ENCODE measurements at regions not wholly inside any gene's neighbourhood (a gene's known extent, or its start where the extent isn't known, plus 50 kb on each side); places are given as distances from the start of the nearest gene placed in this dataset.

GRCh38 chr6:6942831-6943230 is 164.9 kb upstream of the RREB1 start (continued):
- TF ChIP-seq ZNF362 (tag by site-specific recombination; IDR thresholded peaks at IDR 0.05), result no peak
- TF ChIP-seq ZNF624 (tag by site-specific recombination; IDR thresholded peaks at IDR 0.05), result no peak
- no peak for TF ChIP-seq ZNF426 (tag by site-specific recombination; IDR thresholded peaks at IDR 0.05)
- TF ChIP-seq GFI1B (tag by site-specific recombination; IDR thresholded peaks at IDR 0.05), result no peak
- TF ChIP-seq ZNF239 (tag by site-specific recombination; IDR thresholded peaks at IDR 0.05), result no peak
- TF ChIP-seq ZNF280D (tag by site-specific recombination; IDR thresholded peaks at IDR 0.05), result no peak
- TF ChIP-seq ZNF777 (tag by site-specific recombination; IDR thresholded peaks at IDR 0.05; ENCODE audit: borderline replicate concordance), result no peak
- no peak for TF ChIP-seq ZNF112 (tag by site-specific recombination; IDR thresholded peaks at IDR 0.05)
- TF ChIP-seq ZFP41 (tag by site-specific recombination; IDR thresholded peaks at IDR 0.05; ENCODE audit: borderline replicate concordance), result no peak
- TF ChIP-seq ZNF394 (tag by site-specific recombination; IDR thresholded peaks at IDR 0.05; ENCODE audit: borderline replicate concordance), result no peak

GRCh38 chr6:6943421-6943820 is 164.3 kb upstream of the RREB1 start:
- H3K4me3 ChIP-seq (ENCODE audit: low read depth, low read length), result no peak overlapping the region
- no peaks in the 10 kb centered on the region for H3K9me3 ChIP-seq (ENCODE audit: control insufficient read depth, insufficient read depth, low read depth, low read length)
- H3K27ac ChIP-seq (ENCODE audit: extremely low read depth, low read depth, low read length), result no peak overlapping the region
- ChIA-PET POLR2A (no interaction called here), CTCF (interaction anchor here (0.6 kb wide), 1 partner anchor 55 kb away, joined by 3 read pairs; no protein-coding TSS in a partner anchor)
- H3K36me3 ChIP-seq (ENCODE audit: control insufficient read depth in 2 of 2, insufficient read depth in 1 of 2, low read length in 2 of 2), result no peaks in the 10 kb centered on the region
- H3K4me1 ChIP-seq (ENCODE audit: control insufficient read depth, insufficient read depth, low read length), result no peaks in the 10 kb centered on the region
- TF ChIP-seq ZNF658 (tag by site-specific recombination; IDR thresholded peaks at IDR 0.05) (no peak), ZNF558 (tag by site-specific recombination; IDR thresholded peaks at IDR 0.05) (no peak), ZNF549 (tag by site-specific recombination; IDR thresholded peaks at IDR 0.05) (no peak), ZNF621 (tag by site-specific recombination; IDR thresholded peaks at IDR 0.05) (no peak), ZBTB8A (tag by site-specific recombination; IDR thresholded peaks at IDR 0.05) (no peak), GFI1B (tag by site-specific recombination; IDR thresholded peaks at IDR 0.05) (no peak), ZNF501 (tag by site-specific recombination; IDR thresholded peaks at IDR 0.05) (no peak), ZNF704 (tag by site-specific recombination; IDR thresholded peaks at IDR 0.05) (no peak), KLF1 (tag by site-specific recombination; IDR thresholded peaks at IDR 0.05) (no peak), ZNF211 (tag by site-specific recombination; IDR thresholded peaks at IDR 0.05; ENCODE audit: low read depth) (no peak), ZSCAN16 (tag by site-specific recombination; IDR thresholded peaks at IDR 0.05) (no peak), KLF8 (tag by site-specific recombination; IDR thresholded peaks at IDR 0.05) (no peak), GLIS2 (tag by site-specific recombination; IDR thresholded peaks at IDR 0.05) (no peak), SALL2 (tag by site-specific recombination; IDR thresholded peaks at IDR 0.05; ENCODE audit: borderline replicate concordance) (no peak), ZNF518A (tag by site-specific recombination; conservative IDR thresholded peaks at IDR 0.05; ENCODE audit: low read depth) (no peak), ZNF132 (tag by site-specific recombination; IDR thresholded peaks at IDR 0.05; ENCODE audit: borderline replicate concordance) (no peak), ZNF660 (tag by site-specific recombination; IDR thresholded peaks at IDR 0.05) (no peak)

All from HEK293 (cell line).